ENCODE measurements at regions not wholly inside any gene's neighbourhood (a gene's known extent, or its start where the extent isn't known, plus 50 kb on each side); places are given as distances from the start of the nearest gene placed in this dataset.

- Mint-ChIP-seq H3K9me3 (0 out of 2 replicates have a peak, but pooled peaks cover 10% of the 10 kb centered on the region), H3K27ac (no peak overlapping the region), H3K4me1 (no peaks in the 10 kb centered on the region), H3K4me3 (no peak overlapping the region), H3K27me3 (ENCODE audit: low read depth) (no peaks in the 10 kb centered on the region), H3K36me3 (no peaks in the 10 kb centered on the region)
- POLR2A ChIA-PET = no interaction called here
- no peak for DNase-seq (ENCODE audit: low spot score)
- CTCF ChIA-PET = interaction anchor here (1.2 kb wide), 1 partner anchor 31 kb away, joined by 3 read pairs; no protein-coding TSS in a partner anchor
- TF ChIP-seq ZNF317 (CRISPR knock-in tag; IDR thresholded peaks at IDR 0.05; ENCODE audit: borderline replicate concordance, low read depth) (no peak), ARID4B (CRISPR knock-in tag; IDR thresholded peaks at IDR 0.05; ENCODE audit: borderline replicate concordance) (no peak), NR3C1 (CRISPR knock-in tag; conservative IDR thresholded peaks at IDR 0.05; ENCODE audit: low read depth) (no peak), ATF1 (CRISPR knock-in tag; IDR thresholded peaks at IDR 0.05) (no peak), AR (CRISPR knock-in tag; IDR thresholded peaks at IDR 0.05) (no peak)
- no peak for ATAC-seq
These were observed 1080.4 kb upstream of the INTU start for GRCh38 chr4:126552321-126552720.

- Mint-ChIP-seq H3K27ac (no peak overlapping the region), H3K27me3 (ENCODE audit: low read depth) (no peaks in the 10 kb centered on the region), H3K36me3 (no peaks in the 10 kb centered on the region), H3K4me1 (no peaks in the 10 kb centered on the region), H3K9me3 (0 out of 2 replicates have a peak, but pooled peaks cover 10% of the 10 kb centered on the region), H3K4me3 (no peak overlapping the region)
- DNase-seq (ENCODE audit: low spot score) = no peak
- POLR2A ChIA-PET = no interaction called here
- ATAC-seq = no peak
- CTCF ChIA-PET = no interaction called here
- TF ChIP-seq NFATC4 (CRISPR knock-in tag; IDR thresholded peaks at IDR 0.05) = no peak
- TF ChIP-seq NFE2L1 (CRISPR knock-in tag; IDR thresholded peaks at IDR 0.05) = no peak
- no peak for TF ChIP-seq RORB (CRISPR knock-in tag; IDR thresholded peaks at IDR 0.05)
- TF ChIP-seq EMX1 (CRISPR knock-in tag; IDR thresholded peaks at IDR 0.05) = no peak
These were observed 1079.5 kb upstream of the INTU start for GRCh38 chr4:126553248-126553647.

GRCh38 chr4:126558596-126558995 is 1074.2 kb upstream of the INTU start:
- CTCF ChIA-PET = no interaction called here
- TF ChIP-seq ZNF425 (CRISPR knock-in tag; conservative IDR thresholded peaks at IDR 0.05) = no peak
- TF ChIP-seq ZNF281 (CRISPR knock-in tag; IDR thresholded peaks at IDR 0.05) = no peak
- no peak for TF ChIP-seq GRHL2 (CRISPR knock-in tag; IDR thresholded peaks at IDR 0.05; ENCODE audit: insufficient replicate concordance, severe bottlenecking)
- no peak for TF ChIP-seq ZMAT4 (CRISPR knock-in tag; IDR thresholded peaks at IDR 0.05)
- no peak for TF ChIP-seq CTCF (IDR thresholded peaks at IDR 0.05)
- no peak for TF ChIP-seq HMGA2 (CRISPR knock-in tag; IDR thresholded peaks at IDR 0.05)
- no peak for TF ChIP-seq ZNF263 (CRISPR knock-in tag; IDR thresholded peaks at IDR 0.05; ENCODE audit: low read depth)
- no peak for TF ChIP-seq ZNF219 (CRISPR knock-in tag; IDR thresholded peaks at IDR 0.05; ENCODE audit: borderline replicate concordance)
- no peak for TF ChIP-seq FOXK1 (CRISPR knock-in tag; IDR thresholded peaks at IDR 0.05)
- no peak for TF ChIP-seq ZNF671 (CRISPR knock-in tag; IDR thresholded peaks at IDR 0.05)

More at GRCh38 chr4:126558596-126558995, 1074.2 kb upstream of the INTU start:
- no peak for DNase-seq (ENCODE audit: low spot score)
- POLR2A ChIA-PET = no interaction called here
- Mint-ChIP-seq H3K4me3 (no peak overlapping the region), H3K36me3 (no peaks in the 10 kb centered on the region), H3K27ac (no peak overlapping the region), H3K4me1 (no peaks in the 10 kb centered on the region), H3K9me3 (0 out of 2 replicates have a peak, but pooled peaks cover 10% of the 10 kb centered on the region), H3K27me3 (ENCODE audit: low read depth) (no peaks in the 10 kb centered on the region)
- no peak for ATAC-seq
